Type B pancreatic cell (in vitro differentiated cells): ENCODE measurements at regions not wholly inside any gene's neighbourhood (a gene's known extent, or its start where the extent isn't known, plus 50 kb on each side); places are given as distances from the start of the nearest gene placed in this dataset.

Source experiments
- DNase-seq: peaks from one replicate; pipeline ENCODE4 v3.0.0; 2021; ENCODE audit warnings: mixed read lengths; ENCODE audit not compliant: unreplicated experiment; ENCODE audit errors: extremely low spot score
- H3K27ac Mint-ChIP-seq: 2 replicates; pipeline ENCODE4 v1.8.0; 2021; ENCODE audit warnings: mild to moderate bottlenecking, mixed read lengths
- H3K27me3 Mint-ChIP-seq: 2 replicates; pipeline ENCODE4 v1.8.0; 2021; ENCODE audit warnings: mixed read lengths
- H3K36me3 Mint-ChIP-seq: 2 replicates; pipeline ENCODE4 v1.8.0; 2021; ENCODE audit warnings: mixed read lengths
- H3K4me1 Mint-ChIP-seq: one replicate; pipeline ENCODE4 v1.8.0; 2021; ENCODE audit warnings: mixed read lengths; ENCODE audit not compliant: unreplicated experiment
- H3K4me3 Mint-ChIP-seq: 2 replicates; pipeline ENCODE4 v1.8.0; 2021; ENCODE audit warnings: mild to moderate bottlenecking, mixed read lengths
- H3K9me3 Mint-ChIP-seq: 2 replicates; pipeline ENCODE4 v1.8.0; 2021; ENCODE audit warnings: mixed read lengths
- CTCF ChIP-seq: fragments of 200-600 bp; sonication (generic); conservative IDR thresholded peaks from 2 replicates; pipeline ENCODE4 v1.5.0; 2021; ENCODE audit warnings: antibody characterized with exemption, mild to moderate bottlenecking

GRCh38 chr10:29089091-29089490, 199.8 kb upstream of the LYZL1 start:
- no peak for DNase-seq
- H3K27ac Mint-ChIP-seq, result no peak overlapping the region
- no peaks in the 10 kb centered on the region for H3K27me3 Mint-ChIP-seq
- no peaks in the 10 kb centered on the region for H3K4me1 Mint-ChIP-seq
- H3K36me3 Mint-ChIP-seq, result no peaks in the 10 kb centered on the region
- H3K9me3 Mint-ChIP-seq, result peaks cover 8% of the 10 kb centered on the region
- no peak for TF ChIP-seq CTCF
- no peak overlapping the region for H3K4me3 Mint-ChIP-seq

GRCh38 chr10:29096303-29096824, 192.5 kb upstream of the LYZL1 start:
- no peak overlapping the region for H3K27ac Mint-ChIP-seq

GRCh38 chr10:29098423-29098822, 190.4 kb upstream of the LYZL1 start:
- Mint-ChIP-seq H3K9me3 (peaks cover 7% of the 10 kb centered on the region), H3K4me3 (no peak overlapping the region), H3K4me1 (peaks cover 19% of the 10 kb centered on the region), H3K36me3 (no peaks in the 10 kb centered on the region), H3K27ac (no peak overlapping the region), H3K27me3 (no peaks in the 10 kb centered on the region)
- no peak for TF ChIP-seq CTCF
- DNase-seq, result no peak

More at GRCh38 chr10:29096303-29096824, 192.5 kb upstream of the LYZL1 start:
- no peak for TF ChIP-seq CTCF
- H3K27me3 Mint-ChIP-seq, result no peaks in the 10 kb centered on the region
- DNase-seq, result no peak
- no peaks in the 10 kb centered on the region for H3K9me3 Mint-ChIP-seq
- peaks cover 8% of the 10 kb centered on the region for H3K4me1 Mint-ChIP-seq
- H3K36me3 Mint-ChIP-seq, result no peaks in the 10 kb centered on the region
- no peak overlapping the region for H3K4me3 Mint-ChIP-seq

- no peak for DNase-seq
- Mint-ChIP-seq H3K36me3 (no peaks in the 10 kb centered on the region), H3K27ac (no peak overlapping the region), H3K27me3 (no peaks in the 10 kb centered on the region), H3K4me3 (no peak overlapping the region), H3K4me1 (peaks cover 21% of the 10 kb centered on the region), H3K9me3 (peaks cover 13% of the 10 kb centered on the region)
- no peak for TF ChIP-seq CTCF
Measured at GRCh38 chr10:29099001-29099400, 189.9 kb upstream of the LYZL1 start.

- Mint-ChIP-seq H3K9me3 (peaks cover 16% of the 10 kb centered on the region), H3K36me3 (no peaks in the 10 kb centered on the region), H3K27ac (no peak overlapping the region), H3K4me3 (no peak overlapping the region), H3K4me1 (peaks cover 25% of the 10 kb centered on the region), H3K27me3 (no peaks in the 10 kb centered on the region)
- TF ChIP-seq CTCF, result no peak
- no peak for DNase-seq
Measured at GRCh38 chr10:29099415-29099814, 189.5 kb upstream of the LYZL1 start.

GRCh38 chr10:29100505-29100904, 188.4 kb upstream of the LYZL1 start:
- H3K4me3 Mint-ChIP-seq, result no peak overlapping the region
- H3K36me3 Mint-ChIP-seq, result peaks cover 2% of the 10 kb centered on the region
- H3K4me1 Mint-ChIP-seq, result peaks cover 35% of the 10 kb centered on the region
- no peak for DNase-seq
- TF ChIP-seq CTCF, result no peak
- no peak overlapping the region for H3K27ac Mint-ChIP-seq
- H3K9me3 Mint-ChIP-seq, result peaks cover 18% of the 10 kb centered on the region
- peaks cover 2% of the 10 kb centered on the region for H3K27me3 Mint-ChIP-seq
